Stimulated activated CD4-positive, alpha-beta T cell treated with anti-CD3 and anti-CD28 coated beads, Interleukin-4, amount 100 ng/mL, for 48 hours (primary cell): ENCODE measurements at regions not wholly inside any gene's neighbourhood (a gene's known extent, or its start where the extent isn't known, plus 50 kb on each side); places are given as distances from the start of the nearest gene placed in this dataset.
"Not testable (repeated sequence)": the region's sequence is repeated elsewhere in the genome, so short reads cannot be mapped to it uniquely, and the experiment has no call there.

Source experiments
- DNase-seq, 2 donors: peaks; one replicate each; pipeline ENCODE4 v3.0.0-alpha.2; 2020; ENCODE audit warnings: low read depth in 2 of 2

DNA sequence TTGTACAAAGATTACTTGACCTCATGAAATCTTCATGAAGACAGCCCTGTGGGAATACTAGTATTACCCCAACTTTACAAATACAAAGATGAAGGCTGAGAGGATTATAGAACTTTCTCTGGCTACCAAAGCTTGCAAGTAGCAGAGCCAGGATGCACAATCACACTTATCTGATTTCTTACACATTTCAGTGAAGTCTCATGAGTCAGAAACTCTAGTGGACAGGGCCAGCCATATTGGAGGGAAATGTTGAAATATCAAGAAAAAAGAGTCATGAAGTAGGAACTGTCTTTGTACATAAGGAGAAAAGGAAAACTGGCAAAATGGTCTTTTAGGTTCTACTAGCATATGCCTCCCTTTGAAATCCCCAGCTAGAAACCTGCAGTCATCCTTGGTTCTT lies 369.6 kb upstream of the WWC1 start:
- DNase-seq = no peak

DNA sequence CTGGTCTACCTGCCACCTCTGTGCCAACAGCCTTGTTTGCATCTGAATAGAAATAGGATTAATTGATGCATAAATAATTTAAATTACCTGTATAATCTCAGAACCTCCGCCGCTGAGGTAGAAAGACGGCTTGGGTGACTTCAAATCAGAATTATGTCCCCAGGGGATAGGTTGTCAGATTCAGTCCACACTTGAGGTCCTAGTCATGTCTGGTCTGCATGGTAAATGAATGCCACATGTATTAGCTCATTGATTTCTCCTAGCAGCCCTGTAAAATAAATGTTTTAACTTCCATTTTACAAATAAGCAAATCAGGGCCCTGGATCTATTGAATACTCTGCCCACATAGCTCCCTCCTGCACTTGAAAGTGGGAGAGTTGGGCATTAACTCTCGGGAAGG lies 368.0 kb upstream of the WWC1 start:
- no peak for DNase-seq

GRCh38 chr5:167929841-167930240 lies 361.6 kb upstream of the WWC1 start:
- no peak for DNase-seq

DNA sequence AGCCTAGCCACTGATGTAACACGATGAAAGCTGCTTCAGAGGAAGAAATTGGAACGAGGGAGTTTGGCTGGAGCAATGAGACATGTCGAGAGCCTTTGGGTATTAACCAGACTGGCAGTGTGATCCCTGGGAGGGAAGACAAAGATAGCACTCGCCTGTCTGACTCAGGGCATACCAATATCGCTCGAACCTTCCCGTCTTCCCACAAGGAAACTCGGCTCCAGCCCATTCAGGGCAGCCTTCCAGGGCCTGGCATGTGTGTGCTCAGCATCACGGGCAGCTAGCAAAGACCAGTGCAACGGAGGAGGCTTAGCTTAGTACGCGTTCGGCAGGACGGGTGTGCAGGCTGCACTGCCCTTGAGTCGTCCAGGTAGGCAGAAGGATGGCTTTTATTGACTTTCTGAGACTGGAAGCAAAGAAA lies 356.9 kb upstream of the WWC1 start:
- DNase-seq = no peak

DNA sequence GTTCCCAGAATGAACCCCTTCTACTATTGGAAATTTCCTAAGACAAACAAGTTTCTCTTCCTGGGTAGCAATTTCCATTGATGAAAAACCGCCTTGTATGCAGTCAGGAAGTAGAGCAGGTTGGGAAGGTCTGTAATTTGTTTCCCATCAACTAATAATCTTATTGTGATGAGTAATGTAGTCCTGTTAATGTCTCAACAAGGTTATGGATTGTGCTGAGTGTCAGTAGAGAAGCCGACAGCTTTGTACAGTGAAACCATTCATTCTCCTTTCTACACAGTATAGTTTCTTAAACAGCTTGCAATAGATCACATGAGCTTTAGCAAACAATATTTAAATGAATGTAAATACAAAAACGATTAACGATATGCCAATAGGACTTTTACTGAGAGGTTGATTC lies 355.4 kb upstream of the WWC1 start:
- DNase-seq = no peak

DNA sequence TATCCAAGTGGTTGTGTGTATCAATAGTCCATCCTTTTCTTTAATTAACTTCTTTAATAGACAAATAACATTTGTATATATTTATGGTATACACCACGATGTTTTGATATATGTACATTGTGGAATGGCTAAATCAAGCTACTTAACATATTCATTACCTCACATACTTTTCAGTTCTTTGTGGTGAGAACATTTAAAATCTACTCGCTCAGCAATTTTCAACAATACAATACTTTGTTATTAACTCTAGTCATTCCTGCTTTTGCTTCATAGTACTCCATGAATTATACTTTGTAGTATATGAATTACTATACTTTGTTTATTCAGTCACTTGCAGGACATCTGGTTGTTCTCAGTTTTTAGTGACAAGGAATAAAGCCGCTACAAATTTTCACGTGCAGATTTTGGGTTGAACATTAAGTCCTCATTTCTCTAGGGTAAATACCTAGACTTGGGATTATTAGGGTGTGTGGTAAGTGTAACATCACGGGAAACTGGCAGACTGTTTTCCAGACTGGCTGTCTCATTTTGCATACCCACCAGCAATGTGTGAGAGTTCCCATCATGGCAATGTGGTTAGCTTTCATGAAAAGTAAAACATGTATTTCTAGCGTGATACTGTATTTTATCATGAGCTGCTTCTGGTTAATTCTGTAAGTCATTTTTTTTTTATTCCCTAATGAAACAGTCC lies 354.4 kb upstream of the WWC1 start:
- DNase-seq = no peak

- no peak for DNase-seq
Measured at GRCh38 chr5:167937635-167937998, 353.8 kb upstream of the WWC1 start.

DNA sequence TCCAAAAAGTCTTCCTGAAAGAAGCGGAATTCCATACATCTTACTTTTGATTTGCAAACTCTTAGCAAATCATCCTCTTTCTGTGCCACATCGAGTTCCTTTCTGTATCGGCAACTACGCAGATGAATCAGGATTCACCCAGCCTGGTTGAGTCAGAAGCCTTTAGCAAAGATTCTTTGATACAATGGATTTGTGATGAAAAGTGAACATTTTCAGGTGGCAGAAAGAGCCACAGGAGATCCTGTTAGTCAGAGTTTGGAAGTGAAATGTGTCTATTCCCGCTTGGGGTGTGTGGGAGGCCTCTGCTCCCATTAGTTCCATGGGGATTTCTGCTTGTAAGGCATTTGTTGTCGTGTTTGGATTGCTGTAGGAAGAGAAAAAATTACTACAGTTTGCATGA lies 351.8 kb upstream of the WWC1 start:
- DNase-seq = no peak

DNA sequence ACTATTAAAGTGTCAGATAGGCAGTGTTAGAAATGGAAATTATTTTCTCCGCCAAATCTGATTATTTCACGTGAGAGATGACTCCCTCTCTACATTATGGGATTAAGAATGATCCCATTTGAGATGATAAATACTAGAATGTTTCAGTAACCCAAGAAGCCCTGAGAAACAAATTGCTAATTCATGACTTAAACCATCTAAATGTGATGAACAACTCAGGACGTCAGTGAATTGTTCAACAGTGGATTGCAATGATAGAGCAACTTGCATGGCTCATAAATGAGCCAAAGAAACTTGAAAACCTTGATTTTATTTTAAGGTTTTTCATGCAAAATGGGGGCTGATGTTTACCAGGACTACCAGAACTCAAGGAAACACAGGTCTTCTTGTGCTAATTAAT lies 350.5 kb upstream of the WWC1 start:
- DNase-seq = no peak

DNA sequence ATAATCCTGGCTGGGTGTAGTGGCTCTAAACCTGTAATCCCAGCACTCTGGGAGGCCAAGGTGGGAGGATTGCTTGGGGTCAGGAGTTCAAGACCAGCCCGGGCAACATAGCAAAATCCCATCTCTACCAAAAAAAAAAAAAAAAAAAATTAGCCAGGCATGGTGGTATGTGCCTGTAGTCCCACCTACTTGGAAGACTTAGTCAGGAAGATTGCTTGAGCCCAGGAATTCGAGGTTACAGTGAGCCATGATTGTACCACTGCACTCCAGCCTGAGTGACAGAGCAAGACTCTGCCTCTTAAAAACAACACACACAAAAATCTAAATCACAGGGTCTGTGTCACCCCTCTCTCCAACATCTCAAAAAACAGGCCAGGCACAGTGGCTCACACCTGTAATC lies 349.9 kb upstream of the WWC1 start:
- not testable (repeated sequence) for DNase-seq

DNA sequence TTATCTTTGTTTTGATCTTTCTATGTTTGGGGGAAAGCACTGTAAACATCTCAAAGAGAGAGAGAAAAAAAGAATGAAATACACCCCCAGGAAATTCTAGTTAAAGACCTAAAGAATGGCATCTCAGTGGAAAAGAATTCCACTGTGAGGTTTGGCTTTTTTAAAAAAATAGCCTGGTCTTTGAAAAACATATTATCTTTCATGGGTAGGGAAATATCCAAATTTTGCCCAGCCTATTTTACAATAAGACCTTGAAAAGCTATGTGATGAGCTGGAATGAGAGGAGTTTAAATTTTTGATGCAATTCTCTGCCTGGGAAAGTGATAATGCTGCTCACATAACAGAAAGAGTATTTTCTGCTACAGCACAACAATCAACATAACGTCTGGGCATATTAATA lies 348.1 kb upstream of the WWC1 start:
- DNase-seq = no peak

DNA sequence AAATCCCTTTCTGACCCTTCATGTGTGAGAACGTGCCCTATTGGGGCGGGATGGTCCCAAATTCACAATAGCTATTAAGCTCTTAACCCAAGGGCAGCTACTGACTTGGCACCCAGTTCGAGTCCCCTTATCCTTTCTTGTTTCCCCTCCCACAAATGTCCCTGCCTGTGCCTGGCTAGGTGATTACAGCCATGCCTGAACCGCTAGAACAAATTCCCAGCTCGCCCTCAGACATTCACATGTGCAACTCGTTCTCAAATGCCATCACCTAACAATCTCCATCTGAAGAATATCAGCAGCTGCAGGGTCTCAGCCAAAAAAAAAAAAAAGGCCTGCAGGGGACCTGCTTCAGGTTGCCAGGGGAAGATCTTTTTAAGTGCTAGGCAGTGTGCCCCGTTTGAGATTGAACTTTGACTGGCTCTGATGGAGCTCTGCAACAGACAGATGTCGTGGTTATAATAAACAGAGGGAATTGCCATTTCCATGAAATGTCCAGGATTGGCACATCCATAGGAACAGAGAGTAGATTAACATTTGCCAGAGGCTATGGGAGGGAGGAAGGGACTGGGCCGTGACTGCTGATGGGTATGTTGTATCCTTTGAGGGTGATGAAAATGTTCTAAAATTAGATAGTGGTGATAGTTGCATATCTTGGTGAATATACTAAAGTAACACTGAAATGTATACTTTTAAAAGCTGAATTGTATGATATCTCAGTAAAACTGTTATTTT lies 347.2 kb upstream of the WWC1 start:
- no peak for DNase-seq

GRCh38 chr5:167945542-167946384 lies 345.7 kb upstream of the WWC1 start:
- DNase-seq = no peak

DNA sequence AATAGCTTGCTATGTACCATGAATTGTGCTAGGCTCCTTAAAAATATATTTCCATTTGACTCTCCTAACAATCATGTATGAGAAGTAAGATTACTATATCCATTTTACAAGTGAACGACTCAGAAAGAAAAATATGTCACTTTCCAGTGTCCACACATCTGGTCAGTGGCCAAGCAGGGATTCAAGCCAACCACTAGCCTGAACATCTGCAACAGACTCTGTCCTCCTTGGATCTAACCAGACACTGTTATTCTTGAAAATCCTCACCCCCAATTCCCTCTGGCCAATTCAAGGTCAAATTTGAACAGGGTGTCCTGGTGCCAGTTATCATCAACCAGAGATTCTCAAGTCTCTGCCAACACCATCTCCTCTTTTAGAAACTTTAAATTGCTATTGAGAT lies 344.1 kb upstream of the WWC1 start:
- DNase-seq = no peak

- no peak for DNase-seq
Measured at GRCh38 chr5:167948251-167948650, 343.2 kb upstream of the WWC1 start.

DNA sequence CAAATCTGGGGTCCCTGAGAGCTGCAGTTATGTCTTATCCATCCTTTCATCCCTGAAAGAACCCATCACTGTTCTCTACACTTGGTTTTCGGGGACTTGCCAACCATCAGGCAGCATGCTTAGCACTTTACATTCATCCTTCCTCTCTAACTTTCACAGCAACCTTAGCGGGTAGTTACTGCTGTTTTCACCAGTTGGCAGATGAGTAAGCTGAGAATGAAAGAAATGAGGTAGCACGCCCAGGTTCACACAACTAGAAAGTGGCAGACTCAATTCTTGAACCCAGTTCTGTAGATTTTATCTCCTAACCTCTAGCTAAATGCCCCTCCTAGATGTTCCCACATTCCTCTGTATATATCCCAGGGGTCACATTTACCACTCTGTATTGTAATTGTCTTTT lies 342.0 kb upstream of the WWC1 start:
- no peak for DNase-seq

DNA sequence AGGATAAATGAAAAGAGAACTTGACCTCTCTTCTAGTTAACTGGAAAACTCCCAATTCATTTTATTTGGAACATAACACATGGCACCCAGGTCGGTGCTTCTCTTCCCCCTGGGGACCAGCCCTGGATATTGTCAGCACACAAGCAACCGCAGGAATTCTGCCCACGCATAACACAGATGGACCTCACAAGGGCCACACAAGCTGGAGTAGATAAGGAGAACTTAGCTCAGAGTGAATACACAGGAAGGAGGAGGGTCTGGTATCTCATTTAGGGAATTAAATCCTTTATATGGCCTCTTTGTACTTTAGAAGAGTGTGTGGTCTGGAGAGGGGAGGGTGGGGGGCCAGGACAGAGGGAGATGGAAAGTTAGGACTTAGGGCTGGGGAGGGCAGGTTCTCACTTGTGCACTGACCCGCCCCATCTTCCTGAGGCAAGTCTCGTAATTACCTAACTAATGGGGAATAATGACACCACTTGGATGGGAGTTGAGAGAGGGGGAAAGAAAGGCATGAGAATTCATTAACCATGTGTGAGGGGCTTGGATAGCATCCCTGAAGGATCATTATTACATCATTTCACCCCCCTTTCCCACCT lies 341.2 kb upstream of the WWC1 start:
- no peak for DNase-seq

DNA sequence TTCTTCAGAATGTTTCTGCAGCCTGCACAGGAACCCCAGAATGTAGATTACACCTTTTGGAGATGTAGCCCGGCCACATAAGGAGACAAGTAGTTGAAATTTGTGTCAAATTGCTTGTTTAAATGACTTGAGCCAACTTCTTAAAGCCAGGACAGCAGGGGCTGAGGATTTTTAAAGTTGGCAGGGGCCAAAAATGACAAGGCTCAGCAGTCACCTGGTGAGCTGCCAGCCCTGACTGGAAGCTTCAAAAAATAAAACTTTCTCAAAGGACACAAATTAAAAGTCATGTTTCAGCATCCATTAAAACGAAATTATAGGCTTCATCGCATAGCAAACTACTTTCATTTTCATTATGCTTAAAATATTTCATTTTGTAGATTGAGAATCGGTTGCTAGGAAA lies 340.3 kb upstream of the WWC1 start:
- DNase-seq = no peak

- no peak for DNase-seq
Measured at GRCh38 chr5:167952278-167952995, 339.0 kb upstream of the WWC1 start.

DNA sequence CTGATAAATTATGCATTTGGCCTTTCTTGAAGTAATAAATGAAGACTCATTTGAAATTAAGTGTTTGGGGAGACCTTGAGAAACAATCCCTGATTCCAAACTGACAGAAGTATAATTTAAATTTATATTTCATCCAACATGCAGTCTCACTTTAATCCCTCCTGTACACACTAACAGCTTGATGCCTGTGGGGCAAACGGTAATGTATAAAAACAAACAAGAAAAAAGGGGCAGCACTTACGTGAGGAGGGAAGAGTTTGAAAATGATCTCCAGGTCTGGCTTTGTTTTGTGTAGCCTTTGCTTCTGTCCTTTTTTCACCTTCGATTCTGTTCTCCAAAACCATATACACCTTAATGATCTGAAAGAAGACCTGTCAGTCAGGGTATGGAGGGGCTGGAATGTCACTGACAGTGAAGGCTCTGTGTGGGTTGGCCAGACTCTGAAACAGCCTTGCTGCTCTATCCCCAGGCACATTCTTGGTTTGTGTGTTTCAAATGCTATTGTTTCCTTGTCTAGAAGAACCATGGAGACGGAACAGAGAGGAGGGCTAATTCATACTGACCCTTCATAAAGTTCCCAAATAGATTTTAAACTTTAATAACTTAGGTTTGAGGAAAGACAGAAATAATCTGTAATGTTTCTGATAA lies 338.2 kb upstream of the WWC1 start:
- no peak for DNase-seq

DNA sequence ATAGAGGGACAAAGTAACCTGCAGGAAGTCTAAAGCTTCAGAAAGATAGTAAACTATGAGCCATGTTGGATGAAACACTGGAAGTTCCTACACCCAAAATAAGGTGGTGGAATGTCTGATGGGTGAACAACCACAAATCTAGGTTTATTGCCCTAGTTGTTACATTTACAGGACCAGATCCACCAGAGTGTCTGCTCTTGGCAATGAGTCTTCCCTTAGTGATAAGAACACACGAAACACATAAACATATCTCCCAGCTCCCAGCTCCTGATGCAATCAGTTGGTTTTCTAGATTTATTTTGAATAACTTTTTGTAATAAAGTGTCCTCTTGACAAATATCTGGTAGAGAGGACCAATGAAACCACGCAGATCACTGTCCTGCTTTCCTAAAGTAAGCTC lies 329.7 kb upstream of the WWC1 start:
- no peak for DNase-seq
